Testis (tissue), 2 donors: ENCODE measurements at regions not wholly inside any gene's neighbourhood (a gene's known extent, or its start where the extent isn't known, plus 50 kb on each side); places are given as distances from the start of the nearest gene placed in this dataset.
A peak's percentile ranks its signal among the peaks of the same experiment; 100 is the strongest.

Experiments
- DNase-seq: peaks from one replicate; pipeline ENCODE4 v3.0.0-alpha.2; 2019
- H3K27ac ChIP-seq, 2 donors: fragments of 200-600 bp; sonication (generic); one replicate each; pipeline ENCODE4 v1.5.1; 2019
- H3K27me3 ChIP-seq: fragments of 200-600 bp; sonication (generic); one replicate; pipeline ENCODE4 v1.5.1; 2019
- H3K36me3 ChIP-seq: fragments of 200-600 bp; sonication (generic); one replicate; pipeline ENCODE4 v1.5.1; 2017; ENCODE audit warnings: low read depth; ENCODE audit errors: missing control alignments
- H3K4me1 ChIP-seq: fragments of 200-600 bp; sonication (generic); one replicate; pipeline ENCODE4 v1.5.1; 2019
- H3K4me3 ChIP-seq, 2 donors: fragments of 200-600 bp; sonication (generic); one replicate each; pipeline ENCODE4 v1.5.1; 2017 to 2019
- H3K9me3 ChIP-seq: fragments of 200-600 bp; sonication (generic); one replicate; pipeline ENCODE4 v1.5.1; 2017
- POLR2A ChIP-seq: fragments of 450-650 bp; IDR thresholded peaks from one replicate; pipeline ENCODE4 v1.6.1; 2017; ENCODE audit warnings: antibody characterized with exemption, mild to moderate bottlenecking, moderate library complexity
- WGBS, 2 donors: methylation state at CpG; one replicate each; pipeline ENCODE4 v1.1.5; 2018; 5-methylcytosine and 5-hydroxymethylcytosine counted together
- intact Hi-C: fragments of 100-400 bp; cut with DNase I; formaldehyde crosslinking; loops from one replicate; pipeline ENCODE4 v1.15.1; 2023; ENCODE audit warnings: low total_unique reads
- TF ChIP-seq, protein P1 (sequence below), 3 experiments: fragments of 450-650 bp in 2 of 3; fragments of 200-600 bp in 1 of 3; sonication (generic) in 1 of 3; IDR thresholded peaks; one replicate each; pipeline ENCODE4 v1.5.1; 2016 to 2019; ENCODE audit warnings: antibody characterized with exemption in 3 of 3, mild to moderate bottlenecking in 2 of 3, moderate library complexity in 1 of 3

- TF ChIP-seq, protein P1, sequence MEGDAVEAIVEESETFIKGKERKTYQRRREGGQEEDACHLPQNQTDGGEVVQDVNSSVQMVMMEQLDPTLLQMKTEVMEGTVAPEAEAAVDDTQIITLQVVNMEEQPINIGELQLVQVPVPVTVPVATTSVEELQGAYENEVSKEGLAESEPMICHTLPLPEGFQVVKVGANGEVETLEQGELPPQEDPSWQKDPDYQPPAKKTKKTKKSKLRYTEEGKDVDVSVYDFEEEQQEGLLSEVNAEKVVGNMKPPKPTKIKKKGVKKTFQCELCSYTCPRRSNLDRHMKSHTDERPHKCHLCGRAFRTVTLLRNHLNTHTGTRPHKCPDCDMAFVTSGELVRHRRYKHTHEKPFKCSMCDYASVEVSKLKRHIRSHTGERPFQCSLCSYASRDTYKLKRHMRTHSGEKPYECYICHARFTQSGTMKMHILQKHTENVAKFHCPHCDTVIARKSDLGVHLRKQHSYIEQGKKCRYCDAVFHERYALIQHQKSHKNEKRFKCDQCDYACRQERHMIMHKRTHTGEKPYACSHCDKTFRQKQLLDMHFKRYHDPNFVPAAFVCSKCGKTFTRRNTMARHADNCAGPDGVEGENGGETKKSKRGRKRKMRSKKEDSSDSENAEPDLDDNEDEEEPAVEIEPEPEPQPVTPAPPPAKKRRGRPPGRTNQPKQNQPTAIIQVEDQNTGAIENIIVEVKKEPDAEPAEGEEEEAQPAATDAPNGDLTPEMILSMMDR (IDR thresholded peaks at IDR 0.05): no peak
- WGBS, 2 donors: 80 to 86% methylated on average over 6 of the region's 6 CpGs
- no peaks in the 10 kb centered on the region for H3K36me3 ChIP-seq
- no peak for DNase-seq
- intact Hi-C loops: no loop called here
- H3K9me3 ChIP-seq: no peaks in the 10 kb centered on the region
- H3K27me3 ChIP-seq: no peaks in the 10 kb centered on the region
- H3K4me1 ChIP-seq: no peaks in the 10 kb centered on the region
- H3K27ac ChIP-seq: no peak overlapping the region
- no peak overlapping the region for H3K4me3 ChIP-seq
These were observed 61.2 kb upstream of the SLC25A33 start for GRCh38 chr1:9478021-9478420.

DNA sequence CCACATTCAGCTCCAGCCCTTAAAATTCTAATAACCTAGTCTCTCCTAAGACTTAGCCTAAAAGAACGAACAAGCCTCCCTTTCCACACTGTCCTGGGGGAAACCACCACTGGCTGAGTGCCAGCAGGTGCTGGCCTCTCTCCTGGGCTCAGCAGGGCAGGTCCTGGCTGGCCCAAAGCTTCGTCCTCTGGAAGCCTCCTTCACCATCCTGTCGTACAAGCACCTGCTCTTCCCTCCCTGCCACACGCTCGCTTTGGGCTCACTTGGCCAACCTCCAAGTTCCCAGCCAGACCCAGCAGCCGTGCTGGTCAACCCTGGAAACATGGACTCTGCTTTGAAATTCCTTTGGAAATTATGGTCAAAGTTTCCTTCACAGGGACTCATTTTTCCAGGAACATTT, 58.2 kb upstream of the SLC25A33 start:
- no peak for TF ChIP-seq POLR2A
- TF ChIP-seq, protein P1 (IDR thresholded peaks at IDR 0.05): no peak
- WGBS, 2 donors: 81 to 84% methylated on average over 6 of the region's 6 CpGs
- H3K36me3 ChIP-seq: no peaks in the 10 kb centered on the region

DNA sequence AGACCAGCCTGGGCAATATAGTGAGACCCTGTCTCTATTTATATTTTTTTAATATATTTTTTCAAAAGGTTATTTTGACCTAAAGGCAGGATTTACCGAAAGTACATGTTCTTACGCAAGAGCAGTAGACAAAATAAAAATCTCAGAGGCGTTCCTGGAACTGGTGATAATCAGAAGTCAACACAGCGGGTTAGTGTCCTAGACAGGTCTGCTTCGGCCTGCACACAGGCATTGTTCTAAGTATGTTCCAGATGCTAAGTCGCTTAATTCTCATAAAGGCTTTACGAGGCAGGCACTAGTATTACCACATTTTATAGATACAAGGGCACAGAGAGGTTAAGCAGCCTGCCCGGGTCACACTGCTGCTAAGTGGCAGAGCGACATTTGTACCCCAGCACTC, 56.9 kb upstream of the SLC25A33 start:
- H3K9me3 ChIP-seq: no peaks in the 10 kb centered on the region
- TF ChIP-seq POLR2A: no peak
- TF ChIP-seq, protein P1 (IDR thresholded peaks at IDR 0.05): no peak
- H3K36me3 ChIP-seq: no peaks in the 10 kb centered on the region
- H3K27ac ChIP-seq: no peak overlapping the region
- intact Hi-C loops: no loop called here
- no peaks in the 10 kb centered on the region for H3K4me1 ChIP-seq
- no peak overlapping the region for H3K4me3 ChIP-seq
- 83 to 84% methylated on average over 8 to 9 of the region's 9 CpGs for WGBS, 2 donors
- H3K27me3 ChIP-seq: no peaks in the 10 kb centered on the region
- DNase-seq: no peak

More for the DNA sequence above, 58.2 kb upstream of the SLC25A33 start:
- no peak for DNase-seq
- no peaks in the 10 kb centered on the region for H3K9me3 ChIP-seq
- H3K4me1 ChIP-seq: no peaks in the 10 kb centered on the region
- H3K4me3 ChIP-seq: no peak overlapping the region
- H3K27me3 ChIP-seq: no peaks in the 10 kb centered on the region
- H3K27ac ChIP-seq: no peak overlapping the region
- intact Hi-C loops: no loop called here

- no peaks in the 10 kb centered on the region for H3K9me3 ChIP-seq
- no peaks in the 10 kb centered on the region for H3K4me1 ChIP-seq
- intact Hi-C loops: no loop called here
- no peaks in the 10 kb centered on the region for H3K27me3 ChIP-seq
- no peak overlapping the region for H3K27ac ChIP-seq
- peak; percentile 30 for DNase-seq
- H3K4me3 ChIP-seq: no peak overlapping the region
- H3K36me3 ChIP-seq: no peaks in the 10 kb centered on the region
- 55 to 62% methylated on average over 15 to 19 of the region's 19 CpGs for WGBS, 2 donors
- TF ChIP-seq, protein P1 (IDR thresholded peaks at IDR 0.05): no peak
- TF ChIP-seq POLR2A: no peak
These were observed 56.3 kb upstream of the SLC25A33 start for GRCh38 chr1:9482816-9483572.
